IMR-90 (cell line): ENCODE measurements at regions not wholly inside any gene's neighbourhood (a gene's known extent, or its start where the extent isn't known, plus 50 kb on each side); places are given as distances from the start of the nearest gene placed in this dataset.

Experiments
- ATAC-seq: fragments of 200-7000 bp; cut with Tn5 transposase; 2 replicates; pipeline ENCODE4 v1.9.1; 2020; ENCODE audit warnings: low read depth, mild to moderate bottlenecking, moderate library complexity
- BruUV-seq: library from RNA; stranded (reverse); fragments of 400-500 nt; replicated peaks from 2 replicates; lab custom pipeline; 2021; lab: Mats Ljungman, UMichigan
- CTCF ChIA-PET: fragments of 300-600 bp; formaldehyde crosslinking; extraction: SDS; loops from one replicate; lab custom pipeline; 2021; ENCODE audit warnings: antibody characterized with exemption; lab: Yijun Ruan, JAX
- POLR2A ChIA-PET: fragments of 300-600 bp; sonication (Branson Sonifier 250); formaldehyde crosslinking; loops from one replicate; lab custom pipeline; 2022; ENCODE audit warnings: antibody characterized with exemption; ENCODE audit not compliant: unreplicated experiment; lab: Charles Lee
- DNase-seq: peaks from one replicate; pipeline ENCODE4 v3.0.0; 2013
- H2AFZ ChIP-seq: replicated peaks from 2 replicates; pipeline ENCODE3; 2013; ENCODE audit warnings: low read length, mild to moderate bottlenecking; ENCODE audit not compliant: poor library complexity
- H2AK5ac ChIP-seq: 2 replicates; pipeline ENCODE4 v1.6.1; 2013; ENCODE audit warnings: low read depth, low read length, inconsistent platforms
- H2AK9ac ChIP-seq: replicated peaks from 2 replicates; pipeline ENCODE3; 2013; ENCODE audit warnings: mild to moderate bottlenecking, low read depth, low read length, moderate library complexity; ENCODE audit not compliant: poor library complexity
- H2BK120ac ChIP-seq: 2 replicates; pipeline ENCODE4 v1.6.1; 2013; ENCODE audit warnings: low read depth, low read length, inconsistent platforms
- H2BK15ac ChIP-seq: 3 replicates; pipeline ENCODE4 v1.6.1; 2013; ENCODE audit warnings: low read depth, low read length, inconsistent platforms
- H2BK20ac ChIP-seq: 2 replicates; pipeline ENCODE4 v1.6.1; 2013; ENCODE audit warnings: low read depth, mild to moderate bottlenecking, inconsistent platforms, low read length, moderate library complexity
- H2BK5ac ChIP-seq: 2 replicates; pipeline ENCODE4 v1.6.1; 2013; ENCODE audit warnings: mild to moderate bottlenecking, low read depth, low read length, inconsistent platforms; ENCODE audit not compliant: poor library complexity, severe bottlenecking
- H3K14ac ChIP-seq: replicated peaks from 2 replicates; pipeline ENCODE4 v1.6.1; 2013; ENCODE audit warnings: low read depth, low read length, inconsistent platforms
- H3K18ac ChIP-seq: 2 replicates; pipeline ENCODE4 v1.6.1; 2013; ENCODE audit warnings: low read depth, low read length, control low read depth
- H3K23ac ChIP-seq: 2 replicates; pipeline ENCODE4 v1.6.1; 2013; ENCODE audit warnings: low read depth, low read length, inconsistent platforms
- H3K27ac ChIP-seq: 2 replicates; pipeline ENCODE4 v1.5.1; 2013; ENCODE audit warnings: mild to moderate bottlenecking, control low read depth, low read length; ENCODE audit not compliant: insufficient read depth
- H3K27me3 ChIP-seq: 2 replicates; pipeline ENCODE4 v1.6.1; 2013; ENCODE audit warnings: low read length; ENCODE audit not compliant: control insufficient read depth, insufficient read depth
- H3K36me3 ChIP-seq: 2 replicates; pipeline ENCODE4 v1.6.1; 2013; ENCODE audit warnings: low read length, mixed read lengths; ENCODE audit not compliant: control insufficient read depth, insufficient read depth
- H3K4ac ChIP-seq: 2 replicates; pipeline ENCODE4 v1.6.1; 2013; ENCODE audit warnings: low read depth, low read length, inconsistent platforms
- H3K4me1 ChIP-seq: 2 replicates; pipeline ENCODE4 v1.6.1; 2013; ENCODE audit warnings: low read length, mixed read lengths; ENCODE audit not compliant: control insufficient read depth, insufficient read depth
- H3K4me2 ChIP-seq: 2 replicates; pipeline ENCODE4 v1.6.1; 2013; ENCODE audit warnings: low read depth, mild to moderate bottlenecking, control low read depth, low read length, moderate library complexity
- H3K4me3 ChIP-seq: 2 replicates; pipeline ENCODE4 v1.5.1; 2013; ENCODE audit warnings: low read depth, mild to moderate bottlenecking, control low read depth, low read length, moderate library complexity; ENCODE audit not compliant: insufficient read depth
- H3K56ac ChIP-seq: 2 replicates; pipeline ENCODE4 v1.6.1; 2013; ENCODE audit warnings: low read length, inconsistent platforms; ENCODE audit not compliant: insufficient read depth; ENCODE audit errors: extremely low read depth
- H3K79me1 ChIP-seq, 2 experiments: 2 replicates each; pipeline ENCODE4 v1.6.1; 2013; ENCODE audit warnings: low read length in 2 of 2, inconsistent platforms in 1 of 2, low read depth in 1 of 2
- H3K9ac ChIP-seq: 2 replicates; pipeline ENCODE4 v1.6.1; 2013; ENCODE audit warnings: low read depth, low read length, control low read depth
- H3K9me1 ChIP-seq: 2 replicates; pipeline ENCODE4 v1.6.1; 2013; ENCODE audit warnings: low read length, inconsistent platforms; ENCODE audit not compliant: insufficient read depth
- H3K9me3 ChIP-seq: 2 replicates; pipeline ENCODE4 v1.6.1; 2013; ENCODE audit warnings: low read length; ENCODE audit not compliant: control insufficient read depth, insufficient read depth
- H4K20me1 ChIP-seq: 2 replicates; pipeline ENCODE4 v1.6.1; 2013; ENCODE audit warnings: low read length, inconsistent platforms; ENCODE audit not compliant: insufficient read depth
- H4K5ac ChIP-seq: 2 replicates; pipeline ENCODE4 v1.6.1; 2013; ENCODE audit warnings: mild to moderate bottlenecking, low read depth, low read length, control low read depth
- H4K8ac ChIP-seq, 2 experiments: 2 replicates each; pipeline ENCODE4 v1.6.1; 2013; ENCODE audit warnings: low read depth in 2 of 2, low read length in 2 of 2, control low read depth in 1 of 2, inconsistent platforms in 1 of 2
- H4K91ac ChIP-seq: 2 replicates; pipeline ENCODE4 v1.6.1; 2013; ENCODE audit warnings: low read depth, low read length, inconsistent platforms; ENCODE audit not compliant: insufficient read depth
- RAD21 ChIP-seq: IDR thresholded peaks from 2 replicates; pipeline ENCODE4 v1.6.1; 2012; ENCODE audit warnings: low read length, improper control_type of control experiment
- WGBS, 2 experiments: methylation state at CpG; one replicate each; pipeline versions ENCODE4 v1.1.5 to v1.1.7; 2013; ENCODE audit warnings: missing lambda C conversion rate in 2 of 2; ENCODE audit not compliant: insufficient read length in 1 of 2; ENCODE audit errors: extremely low coverage in 2 of 2; 5-methylcytosine and 5-hydroxymethylcytosine counted together
- dilution Hi-C: fragments of 300-500 bp; cut with HindIII; formaldehyde crosslinking; loops from one replicate; pipeline ENCODE4 v1.14.3; 2018; ENCODE audit warnings: low sequenced_read_pairs; ENCODE audit not compliant: unreplicated experiment
- in situ Hi-C: fragments of 300-500 bp; cut with MboI; formaldehyde crosslinking; loops from 3 replicates; pipeline ENCODE4 v1.14.3; 2019; ENCODE audit warnings: low sequenced_read_pairs, inconsistent platforms, mixed read lengths
- intact Hi-C: fragments of 100-400 bp; cut with micrococcal nuclease; formaldehyde crosslinking; loops from 2 replicates; pipeline ENCODE4 v1.10.0; 2022

DNA sequence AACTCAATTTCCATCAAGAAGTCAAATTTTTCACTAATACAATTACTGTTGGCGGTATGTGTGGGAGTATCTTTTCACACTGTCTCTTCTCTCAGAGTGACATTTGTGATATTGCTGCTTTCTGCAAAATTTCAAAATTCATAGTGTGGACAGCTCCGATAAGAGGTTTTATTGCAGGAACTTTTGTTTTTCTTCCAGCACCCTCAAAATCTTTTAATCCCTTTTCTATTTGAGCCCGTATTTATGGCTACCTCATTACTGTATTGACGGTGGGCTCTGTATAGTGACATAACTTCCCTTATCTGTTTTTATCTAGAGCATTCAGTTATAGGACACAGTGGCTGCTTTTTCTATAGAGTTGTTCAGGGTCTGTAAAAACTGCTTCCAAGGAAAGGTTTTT, 794.4 kb upstream of the TMPRSS15 start:
- Histone ChIP-seq H3K23ac (no peak overlapping the region), H3K27me3 (no peaks in the 10 kb centered on the region), H3K9me1 (no peaks in the 10 kb centered on the region), H2BK5ac (no peak overlapping the region), H2BK15ac (no peak overlapping the region), H3K4me3 (no peak overlapping the region), H3K9me3 (peaks cover 7% of the 10 kb centered on the region), H2BK20ac (no peak overlapping the region), H3K9ac (no peak overlapping the region), H3K36me3 (no peaks in the 10 kb centered on the region), H3K14ac (no peak overlapping the region), H3K4me2 (no peak overlapping the region), H4K20me1 (no peaks in the 10 kb centered on the region), H3K4ac (no peak overlapping the region), H2AK5ac (no peak overlapping the region), H3K4me1 (no peaks in the 10 kb centered on the region), H4K5ac (no peak overlapping the region), H3K18ac (no peak overlapping the region), H4K91ac (no peak overlapping the region), H3K56ac (no peak overlapping the region), H2AFZ (no peak overlapping the region), H4K8ac (no peak overlapping the region), H2BK120ac (no peak overlapping the region), H3K79me1 (no peaks in the 10 kb centered on the region), H3K27ac (no peak overlapping the region), H2AK9ac (no peak overlapping the region)
- in situ Hi-C loops = no loop called here
- no peak for TF ChIP-seq RAD21
- CTCF ChIA-PET = interaction anchor here (0.7 kb wide), 1 partner anchor 36 kb away, joined by 3 read pairs; no protein-coding TSS in a partner anchor
- no CpG with 5 or more reads among the region's 4 CpGs for WGBS, 2 experiments
- intact Hi-C loops = no loop called here
- dilution Hi-C loops = no loop called here
- DNase-seq (no peak), ATAC-seq (no peak)
- BruUV-seq = no TSS peak
- POLR2A ChIA-PET = no interaction called here
